ENCODE measurements at regions not wholly inside any gene's neighbourhood (a gene's known extent, or its start where the extent isn't known, plus 50 kb on each side); places are given as distances from the start of the nearest gene placed in this dataset.

DNA sequence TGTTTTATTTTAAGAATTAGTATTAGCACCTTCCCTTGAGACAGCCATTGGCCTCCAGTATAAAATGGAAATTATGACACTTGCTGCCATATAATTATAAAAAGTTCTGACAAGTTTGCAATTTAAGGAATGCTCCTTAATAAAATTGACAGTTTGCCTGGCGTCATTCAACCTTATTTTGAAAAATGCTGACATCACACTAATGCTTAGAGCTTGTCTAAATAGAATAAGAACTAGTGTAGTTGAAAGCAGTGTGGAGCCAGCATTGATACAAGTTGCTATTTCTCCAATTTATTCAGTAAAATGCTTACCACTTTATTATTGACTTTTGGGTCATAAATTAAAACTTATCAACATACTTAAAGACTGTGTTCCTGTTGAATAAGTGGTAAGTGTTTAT, 54.3 kb upstream of the ARX start:
- no peak overlapping the region for H3K9ac ChIP-seq
- H3K4me2 ChIP-seq, result no peak overlapping the region
- H3K9me2 ChIP-seq, result no peaks in the 10 kb centered on the region
- POLR2A ChIA-PET, result no interaction called here
- H4K20me1 ChIP-seq (ENCODE audit: insufficient read depth), result no peaks in the 10 kb centered on the region
- H3K4me3 ChIP-seq (ENCODE audit: low read depth in 2 of 2, low read length in 1 of 2), result no peak overlapping the region
- H3K27me3 ChIP-seq (ENCODE audit: insufficient read depth), result no peaks in the 10 kb centered on the region
- no peaks in the 10 kb centered on the region for H3K36me3 ChIP-seq (replicated peaks in 1 of 2; ENCODE audit: control insufficient read depth in 1 of 2, insufficient read depth in 2 of 2, low read length in 1 of 2)
- no peaks in the 10 kb centered on the region for H3K79me2 ChIP-seq (ENCODE audit: insufficient read depth)
- no peaks in the 10 kb centered on the region for H3F3A ChIP-seq (replicated peaks; ENCODE audit: insufficient read depth)
- CTCF ChIA-PET, result no interaction called here
- TF ChIP-seq, protein P1, sequence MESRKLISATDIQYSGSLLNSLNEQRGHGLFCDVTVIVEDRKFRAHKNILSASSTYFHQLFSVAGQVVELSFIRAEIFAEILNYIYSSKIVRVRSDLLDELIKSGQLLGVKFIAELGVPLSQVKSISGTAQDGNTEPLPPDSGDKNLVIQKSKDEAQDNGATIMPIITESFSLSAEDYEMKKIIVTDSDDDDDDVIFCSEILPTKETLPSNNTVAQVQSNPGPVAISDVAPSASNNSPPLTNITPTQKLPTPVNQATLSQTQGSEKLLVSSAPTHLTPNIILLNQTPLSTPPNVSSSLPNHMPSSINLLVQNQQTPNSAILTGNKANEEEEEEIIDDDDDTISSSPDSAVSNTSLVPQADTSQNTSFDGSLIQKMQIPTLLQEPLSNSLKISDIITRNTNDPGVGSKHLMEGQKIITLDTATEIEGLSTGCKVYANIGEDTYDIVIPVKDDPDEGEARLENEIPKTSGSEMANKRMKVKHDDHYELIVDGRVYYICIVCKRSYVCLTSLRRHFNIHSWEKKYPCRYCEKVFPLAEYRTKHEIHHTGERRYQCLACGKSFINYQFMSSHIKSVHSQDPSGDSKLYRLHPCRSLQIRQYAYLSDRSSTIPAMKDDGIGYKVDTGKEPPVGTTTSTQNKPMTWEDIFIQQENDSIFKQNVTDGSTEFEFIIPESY (IDR thresholded peaks at IDR 0.05; ENCODE audit: borderline replicate concordance, low read depth), result no peak
- TF ChIP-seq, protein P2, sequence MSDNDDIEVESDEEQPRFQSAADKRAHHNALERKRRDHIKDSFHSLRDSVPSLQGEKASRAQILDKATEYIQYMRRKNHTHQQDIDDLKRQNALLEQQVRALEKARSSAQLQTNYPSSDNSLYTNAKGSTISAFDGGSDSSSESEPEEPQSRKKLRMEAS (IDR thresholded peaks at IDR 0.05; ENCODE audit: low read depth), result no peak
- TF ChIP-seq, protein P3, sequence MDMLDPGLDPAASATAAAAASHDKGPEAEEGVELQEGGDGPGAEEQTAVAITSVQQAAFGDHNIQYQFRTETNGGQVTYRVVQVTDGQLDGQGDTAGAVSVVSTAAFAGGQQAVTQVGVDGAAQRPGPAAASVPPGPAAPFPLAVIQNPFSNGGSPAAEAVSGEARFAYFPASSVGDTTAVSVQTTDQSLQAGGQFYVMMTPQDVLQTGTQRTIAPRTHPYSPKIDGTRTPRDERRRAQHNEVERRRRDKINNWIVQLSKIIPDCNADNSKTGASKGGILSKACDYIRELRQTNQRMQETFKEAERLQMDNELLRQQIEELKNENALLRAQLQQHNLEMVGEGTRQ (IDR thresholded peaks at IDR 0.05; ENCODE audit: borderline replicate concordance, low read depth, low read length), result no peak
- TF ChIP-seq TCF12 (IDR thresholded peaks at IDR 0.05) (no peak), GATA2 (CRISPR knock-in tag; IDR thresholded peaks at IDR 0.05) (no peak), EZH2phosphoT487 (IDR thresholded peaks at IDR 0.05; ENCODE audit: borderline replicate concordance, low read depth) (no peak), FOXJ3 (CRISPR knock-in tag; IDR thresholded peaks at IDR 0.05) (no peak)
- 7% methylated on average over 1 of the region's 1 CpG for WGBS (ENCODE audit: low lambda C conversion rate)
- H2AFZ ChIP-seq (ENCODE audit: low read depth), result no peak overlapping the region
- peaks cover 0 to 5% of the 10 kb centered on the region in 2 experiments; a peak in 1 of 4 replicates for H3K4me1 ChIP-seq (ENCODE audit: control insufficient read depth in 1 of 2, insufficient read depth in 2 of 2, low read depth in 1 of 2, low read length in 1 of 2)
- DNase-seq, result no peak
- no peaks in the 10 kb centered on the region for H3K9me3 ChIP-seq
- H3K27ac ChIP-seq (ENCODE audit: low read depth in 2 of 2, low read length in 1 of 2), result no peak overlapping the region

DNA sequence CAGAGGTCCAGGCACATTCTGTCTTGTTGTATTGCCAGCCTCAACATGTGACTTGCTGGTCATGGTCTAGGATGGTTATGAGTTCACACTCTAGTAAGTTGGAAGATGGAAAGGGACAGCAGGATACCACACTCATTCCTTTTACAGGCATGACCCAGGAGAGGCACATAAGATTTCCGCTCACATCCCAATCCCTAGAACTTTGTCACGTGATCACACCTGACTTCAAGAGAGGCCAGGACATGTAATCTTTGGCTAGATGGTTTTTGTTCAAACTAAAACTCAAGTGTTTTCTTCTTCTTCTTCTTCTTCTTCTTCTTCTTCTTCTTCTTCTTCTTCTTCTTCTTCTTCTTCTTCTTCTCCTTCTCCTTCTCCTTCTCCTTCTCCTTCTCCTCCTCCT, 53.4 kb upstream of the ARX start:
- Histone ChIP-seq H3F3A (replicated peaks; ENCODE audit: insufficient read depth) (no peaks in the 10 kb centered on the region), H2AFZ (ENCODE audit: low read depth) (no peak overlapping the region), H3K9me3 (no peaks in the 10 kb centered on the region), H3K4me2 (no peak overlapping the region), H3K4me1 (ENCODE audit: control insufficient read depth in 1 of 2, insufficient read depth in 2 of 2, low read depth in 1 of 2, low read length in 1 of 2) (peaks cover 0 to 7% of the 10 kb centered on the region in 2 experiments; a peak in 1 of 4 replicates), H3K36me3 (replicated peaks in 1 of 2; ENCODE audit: control insufficient read depth in 1 of 2, insufficient read depth in 2 of 2, low read length in 1 of 2) (no peaks in the 10 kb centered on the region), H4K20me1 (ENCODE audit: insufficient read depth) (no peaks in the 10 kb centered on the region), H3K9me2 (no peaks in the 10 kb centered on the region), H3K27me3 (ENCODE audit: insufficient read depth) (no peaks in the 10 kb centered on the region), H3K79me2 (ENCODE audit: insufficient read depth) (no peaks in the 10 kb centered on the region), H3K27ac (ENCODE audit: low read depth in 2 of 2, low read length in 1 of 2) (no peak overlapping the region), H3K4me3 (ENCODE audit: low read depth in 2 of 2, low read length in 1 of 2) (no peak overlapping the region), H3K9ac (no peak overlapping the region)
- no peak for DNase-seq
- ChIA-PET POLR2A (no interaction called here), CTCF (no interaction called here)
- no peak for TF ChIP-seq GABPA (IDR thresholded peaks at IDR 0.05; ENCODE audit: low read depth)
- WGBS (ENCODE audit: low lambda C conversion rate), result 34% methylated on average over 2 of the region's 2 CpGs

DNA sequence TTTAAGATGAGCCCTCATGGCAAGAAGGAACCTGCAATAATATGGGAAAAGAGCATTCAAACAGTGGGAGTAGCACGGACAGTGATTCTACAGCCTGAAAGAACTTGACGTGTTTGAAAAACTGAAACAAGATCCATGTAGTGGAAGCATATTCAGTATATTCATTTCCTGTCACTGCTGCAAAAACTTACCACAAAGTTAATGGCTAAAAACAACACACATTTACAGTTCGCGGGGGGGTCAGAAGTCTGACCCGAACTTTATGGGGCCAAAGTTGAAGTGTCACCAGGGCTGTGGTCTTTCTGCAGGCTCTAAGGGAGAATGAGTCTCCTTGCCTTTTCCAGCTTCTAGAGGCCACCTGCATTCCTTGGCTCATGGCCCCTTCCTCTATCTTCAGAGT, 52.6 kb upstream of the ARX start:
- no peaks in the 10 kb centered on the region for H3K9me2 ChIP-seq
- H3F3A ChIP-seq (replicated peaks; ENCODE audit: insufficient read depth), result no peaks in the 10 kb centered on the region
- no peak overlapping the region for H3K27ac ChIP-seq (ENCODE audit: low read depth in 2 of 2, low read length in 1 of 2)
- H3K36me3 ChIP-seq (replicated peaks in 1 of 2; ENCODE audit: control insufficient read depth in 1 of 2, insufficient read depth in 2 of 2, low read length in 1 of 2), result no peaks in the 10 kb centered on the region
- 27% methylated on average over 5 of the region's 5 CpGs for WGBS (ENCODE audit: low lambda C conversion rate)
- no peak for DNase-seq
- peaks cover 0 to 7% of the 10 kb centered on the region in 2 experiments; a peak in 1 of 4 replicates for H3K4me1 ChIP-seq (ENCODE audit: control insufficient read depth in 1 of 2, insufficient read depth in 2 of 2, low read depth in 1 of 2, low read length in 1 of 2)
- no peak overlapping the region for H3K4me3 ChIP-seq (ENCODE audit: low read depth in 2 of 2, low read length in 1 of 2)
- H3K27me3 ChIP-seq (ENCODE audit: insufficient read depth), result no peaks in the 10 kb centered on the region
- no peaks in the 10 kb centered on the region for H3K9me3 ChIP-seq
- no peak overlapping the region for H3K4me2 ChIP-seq
- no peaks in the 10 kb centered on the region for H3K79me2 ChIP-seq (ENCODE audit: insufficient read depth)
- H3K9ac ChIP-seq, result no peak overlapping the region
- no peaks in the 10 kb centered on the region for H4K20me1 ChIP-seq (ENCODE audit: insufficient read depth)
- ChIA-PET POLR2A (no interaction called here), CTCF (no interaction called here)
- no peak overlapping the region for H2AFZ ChIP-seq (ENCODE audit: low read depth)
- TF ChIP-seq RCOR1 (IDR thresholded peaks at IDR 0.05; ENCODE audit: low read length) (no peak), MEF2A (IDR thresholded peaks at IDR 0.05; ENCODE audit: borderline replicate concordance, low read depth) (no peak), CHD2 (IDR thresholded peaks at IDR 0.05; ENCODE audit: low read length, partially characterized antibody) (no peak), FOXJ3 (CRISPR knock-in tag; IDR thresholded peaks at IDR 0.05) (no peak), SMC3 (IDR thresholded peaks at IDR 0.05; ENCODE audit: low read depth, low read length) (no peak), JUND (IDR thresholded peaks at IDR 0.05) (no peak), SIN3A (IDR thresholded peaks at IDR 0.05; ENCODE audit: borderline replicate concordance, low read depth, low read length) (no peak), ELF1 (IDR thresholded peaks at IDR 0.05) (no peak), FOXM1 (IDR thresholded peaks at IDR 0.05; ENCODE audit: low read depth) (no peak)
- TF ChIP-seq, protein P4, sequence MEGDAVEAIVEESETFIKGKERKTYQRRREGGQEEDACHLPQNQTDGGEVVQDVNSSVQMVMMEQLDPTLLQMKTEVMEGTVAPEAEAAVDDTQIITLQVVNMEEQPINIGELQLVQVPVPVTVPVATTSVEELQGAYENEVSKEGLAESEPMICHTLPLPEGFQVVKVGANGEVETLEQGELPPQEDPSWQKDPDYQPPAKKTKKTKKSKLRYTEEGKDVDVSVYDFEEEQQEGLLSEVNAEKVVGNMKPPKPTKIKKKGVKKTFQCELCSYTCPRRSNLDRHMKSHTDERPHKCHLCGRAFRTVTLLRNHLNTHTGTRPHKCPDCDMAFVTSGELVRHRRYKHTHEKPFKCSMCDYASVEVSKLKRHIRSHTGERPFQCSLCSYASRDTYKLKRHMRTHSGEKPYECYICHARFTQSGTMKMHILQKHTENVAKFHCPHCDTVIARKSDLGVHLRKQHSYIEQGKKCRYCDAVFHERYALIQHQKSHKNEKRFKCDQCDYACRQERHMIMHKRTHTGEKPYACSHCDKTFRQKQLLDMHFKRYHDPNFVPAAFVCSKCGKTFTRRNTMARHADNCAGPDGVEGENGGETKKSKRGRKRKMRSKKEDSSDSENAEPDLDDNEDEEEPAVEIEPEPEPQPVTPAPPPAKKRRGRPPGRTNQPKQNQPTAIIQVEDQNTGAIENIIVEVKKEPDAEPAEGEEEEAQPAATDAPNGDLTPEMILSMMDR (IDR thresholded peaks at IDR 0.05), result no peak
- TF ChIP-seq, protein P1 (IDR thresholded peaks at IDR 0.05; ENCODE audit: borderline replicate concordance, low read depth), result no peak
